B cell (primary cell): ENCODE measurements at regions not wholly inside any gene's neighbourhood (a gene's known extent, or its start where the extent isn't known, plus 50 kb on each side); places are given as distances from the start of the nearest gene placed in this dataset.

ENCODE experiments used
- CTCF ChIP-seq: fragments of 200-600 bp; IDR thresholded peaks from one replicate; pipeline ENCODE4 v1.8.0; 2022; ENCODE audit warnings: antibody characterized with exemption, mild to moderate bottlenecking
- EZH2 ChIP-seq: IDR thresholded peaks from 2 replicates; pipeline ENCODE4 v1.6.1; 2012; ENCODE audit warnings: borderline replicate concordance, low read depth, mild to moderate bottlenecking, moderate library complexity, low read length; ENCODE audit not compliant: insufficient read depth, poor library complexity, severe bottlenecking

GRCh38 chr12:32993404-32993803 is 96.8 kb upstream of the PKP2 start:
- TF ChIP-seq CTCF = no peak
- no peak for TF ChIP-seq EZH2
